NCI-H1694 (cell line): ENCODE measurements at regions not wholly inside any gene's neighbourhood (a gene's known extent, or its start where the extent isn't known, plus 50 kb on each side); places are given as distances from the start of the nearest gene placed in this dataset.

Experiments used
- DNase-seq: peaks from one replicate; lab custom pipeline; 2025; lab: John Stamatoyannopoulos, UW

DNA sequence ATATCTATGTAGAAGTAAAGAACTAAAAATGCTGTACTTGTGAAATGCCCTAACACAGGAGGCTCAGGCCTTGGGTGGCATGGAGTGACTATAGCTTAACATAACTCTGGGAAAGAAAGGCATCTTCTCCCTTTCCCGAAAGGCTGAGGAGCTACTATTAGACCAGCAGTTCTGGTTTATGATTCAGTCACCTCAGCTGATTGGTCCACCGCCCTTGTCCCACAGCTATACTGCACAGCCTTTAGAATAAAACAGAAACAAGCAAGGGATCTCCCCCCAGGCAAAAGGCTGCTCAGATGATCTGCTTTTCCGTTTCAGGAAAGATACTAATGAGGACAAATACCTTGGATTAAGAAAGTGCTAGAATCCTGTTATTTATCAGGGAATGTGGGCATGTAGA, 171.3 kb downstream of the SNCA start:
- no peak for DNase-seq

DNA sequence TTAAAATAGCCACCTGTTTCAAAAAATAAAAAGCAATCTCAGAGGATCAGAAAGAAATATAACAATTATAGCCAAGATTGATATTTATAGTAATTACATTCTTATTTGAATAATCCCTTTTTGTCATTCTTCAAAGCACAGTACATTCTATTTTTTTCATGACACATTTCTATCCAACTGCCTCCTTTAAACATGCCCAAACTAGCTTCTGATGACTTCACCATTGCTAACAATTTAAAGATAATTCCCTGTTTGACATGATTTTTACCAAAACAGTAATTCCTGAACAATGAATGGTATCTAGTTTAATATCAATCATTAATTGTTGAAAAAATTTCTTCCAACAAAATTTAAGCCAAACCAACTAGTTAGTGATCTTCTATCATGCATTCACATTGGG, 172.4 kb downstream of the SNCA start:
- DNase-seq = no peak

DNA sequence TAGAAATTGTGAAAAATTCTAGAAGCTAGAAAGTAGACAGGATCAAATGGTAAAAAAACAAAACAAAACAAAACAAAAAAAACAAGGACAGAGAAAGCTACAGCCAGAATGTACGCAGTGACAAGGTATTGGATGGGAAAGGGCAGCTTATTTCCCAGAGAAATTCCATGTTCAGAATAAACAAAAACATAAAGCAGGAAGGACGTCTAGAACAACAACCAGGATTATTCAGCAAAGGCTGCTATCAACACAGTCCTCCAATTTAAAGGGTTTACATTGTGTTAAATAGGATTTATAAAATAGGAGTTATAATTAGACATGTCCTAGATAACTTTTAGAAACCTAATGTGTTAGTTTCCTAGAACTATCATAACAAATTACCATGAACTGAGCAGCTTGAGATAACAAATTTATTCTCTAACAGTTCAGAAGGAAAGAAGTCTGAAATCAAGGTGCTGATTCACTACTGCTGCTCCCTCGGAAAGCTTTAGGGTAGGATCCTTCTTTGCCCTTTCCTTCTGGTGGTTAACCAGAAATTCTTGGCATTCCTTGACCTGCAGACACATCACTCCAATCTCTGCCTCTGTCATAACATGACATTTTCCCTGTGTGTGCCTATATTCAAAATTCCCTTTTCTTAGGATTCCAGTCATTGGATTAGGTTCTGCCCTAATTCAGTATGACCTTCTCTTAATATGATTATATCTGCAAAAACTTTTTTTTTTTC, 175.6 kb downstream of the SNCA start:
- DNase-seq = no peak

DNA sequence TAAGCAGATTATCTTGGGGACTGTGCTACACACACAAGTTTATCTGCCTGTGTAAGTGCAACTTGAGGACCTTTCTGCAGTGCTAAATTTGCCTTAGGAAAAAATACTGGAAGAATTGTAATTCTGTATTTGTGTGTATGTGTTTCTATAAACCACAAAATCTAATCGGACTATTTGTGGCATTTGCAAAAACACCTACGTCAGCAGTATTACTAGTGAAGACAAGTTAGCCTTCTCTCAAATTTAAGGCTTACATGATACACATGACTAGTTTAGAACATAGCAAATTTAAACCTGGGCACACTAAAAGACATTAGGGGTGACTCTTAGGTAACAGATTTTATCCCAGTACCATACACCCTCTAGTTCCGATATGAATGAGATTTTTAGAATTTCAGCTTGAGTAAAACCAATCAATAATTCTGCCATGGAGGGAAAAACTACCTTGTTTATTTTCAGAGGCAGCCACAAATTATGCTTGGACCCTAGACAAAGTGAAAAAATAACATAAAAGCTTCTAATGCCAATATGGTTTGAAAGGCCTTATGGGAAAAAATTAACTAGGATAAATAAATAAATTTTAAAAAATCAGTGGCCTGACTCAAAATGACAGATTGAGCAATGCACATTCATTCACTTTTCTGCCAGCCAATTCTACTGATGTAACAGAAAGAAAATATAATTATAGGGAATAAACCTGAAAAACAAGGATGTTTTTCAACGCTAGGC, 176.4 kb downstream of the SNCA start:
- no peak for DNase-seq

DNA sequence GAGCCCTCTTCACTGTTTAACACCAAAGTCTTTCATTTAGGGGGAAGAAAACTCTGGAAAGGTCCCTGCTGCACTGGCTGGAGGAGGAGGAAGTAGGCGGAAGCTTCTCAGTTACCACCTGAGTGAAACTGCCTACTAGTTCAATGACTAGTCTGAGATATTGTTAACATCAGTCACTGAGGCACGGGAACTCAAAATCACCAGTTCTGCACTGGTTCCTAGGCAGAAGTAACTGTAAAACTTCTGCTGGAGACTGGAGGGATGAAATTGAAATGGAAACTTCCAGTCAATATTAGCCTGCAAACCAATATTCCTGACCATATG, 178.3 kb downstream of the SNCA start:
- DNase-seq = no peak

DNA sequence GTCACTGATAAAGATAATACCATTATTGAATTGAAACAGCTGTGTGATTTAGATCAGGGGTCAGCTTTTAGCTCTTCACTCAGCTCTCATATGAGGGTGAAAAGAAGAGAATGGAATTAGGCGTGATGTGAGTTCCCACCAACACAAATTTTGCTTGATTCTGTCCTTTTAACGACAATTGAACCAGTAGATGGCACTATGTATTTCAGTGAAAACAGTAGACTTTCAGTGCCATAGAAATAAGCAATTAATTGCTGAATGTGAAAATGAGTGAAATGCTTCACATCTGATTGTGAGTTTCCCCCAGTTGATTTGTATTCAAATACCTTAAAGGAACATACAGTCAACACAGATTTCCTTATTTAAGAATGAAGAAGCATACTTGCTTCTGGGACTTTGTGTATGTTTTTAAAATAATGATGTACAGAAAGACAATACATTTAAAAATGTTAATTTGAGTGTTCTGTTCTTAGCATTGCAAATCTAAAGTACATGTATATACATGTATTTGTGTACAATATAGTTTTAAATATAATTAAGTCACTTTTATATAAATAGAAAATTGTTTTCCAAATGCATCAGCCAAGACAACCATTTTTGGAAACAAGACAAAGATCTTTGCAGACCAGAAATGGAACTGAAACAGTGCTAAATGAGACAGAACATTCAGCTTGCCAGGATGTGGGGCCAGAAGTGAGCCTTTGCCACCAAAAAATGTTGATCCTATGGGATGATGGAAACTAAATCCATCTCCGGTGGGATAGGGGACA, 178.8 kb downstream of the SNCA start:
- DNase-seq = peak; percentile 17

DNA sequence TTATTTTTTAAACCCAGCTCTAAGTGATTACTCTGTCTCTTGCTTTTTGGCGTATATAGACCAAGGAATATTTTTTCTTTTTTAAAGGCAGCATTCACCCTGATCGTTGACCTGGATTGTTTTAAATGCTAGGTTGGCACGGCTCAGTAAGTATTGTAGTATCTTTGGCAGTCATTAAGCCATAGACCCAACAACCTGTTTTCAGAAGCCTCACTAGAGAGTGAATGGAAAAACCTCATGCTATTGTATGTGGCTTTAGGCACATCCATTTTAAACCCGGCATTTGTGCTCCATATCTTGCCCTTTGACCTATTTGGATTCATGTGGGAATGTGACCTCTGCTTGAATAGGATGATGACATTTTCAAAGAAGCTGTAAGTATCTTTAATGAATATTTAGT, 183.9 kb downstream of the SNCA start:
- DNase-seq = no peak

DNA sequence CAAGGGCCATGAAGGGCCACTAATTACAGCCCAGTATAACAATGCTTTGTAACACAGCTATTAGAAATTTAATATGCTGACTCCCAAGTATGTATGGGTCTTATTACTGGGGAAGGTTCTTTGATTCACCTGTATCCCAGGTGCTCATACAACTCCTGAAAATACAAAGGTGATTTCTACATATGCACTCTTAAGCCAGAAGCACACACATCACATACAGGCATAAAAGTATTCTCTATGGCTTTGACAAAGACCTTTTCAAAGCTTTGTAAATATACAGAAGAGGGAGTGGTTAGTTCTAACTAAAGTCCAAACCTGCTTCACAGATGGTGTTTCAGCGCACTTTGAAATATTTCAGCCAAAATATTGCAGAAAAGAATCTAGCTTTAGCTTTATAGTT, 191.5 kb downstream of the SNCA start:
- DNase-seq = no peak

DNA sequence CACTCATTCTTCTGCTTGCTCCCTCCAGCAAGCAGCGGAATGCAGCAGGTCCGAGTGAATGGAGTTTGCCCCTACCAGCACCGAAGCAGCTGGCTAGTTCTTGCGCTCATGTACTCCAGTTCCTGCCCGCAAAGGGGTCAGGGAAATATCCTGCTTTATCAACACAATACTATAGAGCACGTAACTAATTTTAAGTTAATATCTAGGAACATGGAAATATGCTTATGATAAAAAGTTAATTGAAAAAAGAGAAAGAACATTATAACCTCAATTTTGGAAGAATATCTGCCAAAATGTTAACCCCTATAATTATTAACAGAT, 195.6 kb downstream of the SNCA start:
- no peak for DNase-seq

DNA sequence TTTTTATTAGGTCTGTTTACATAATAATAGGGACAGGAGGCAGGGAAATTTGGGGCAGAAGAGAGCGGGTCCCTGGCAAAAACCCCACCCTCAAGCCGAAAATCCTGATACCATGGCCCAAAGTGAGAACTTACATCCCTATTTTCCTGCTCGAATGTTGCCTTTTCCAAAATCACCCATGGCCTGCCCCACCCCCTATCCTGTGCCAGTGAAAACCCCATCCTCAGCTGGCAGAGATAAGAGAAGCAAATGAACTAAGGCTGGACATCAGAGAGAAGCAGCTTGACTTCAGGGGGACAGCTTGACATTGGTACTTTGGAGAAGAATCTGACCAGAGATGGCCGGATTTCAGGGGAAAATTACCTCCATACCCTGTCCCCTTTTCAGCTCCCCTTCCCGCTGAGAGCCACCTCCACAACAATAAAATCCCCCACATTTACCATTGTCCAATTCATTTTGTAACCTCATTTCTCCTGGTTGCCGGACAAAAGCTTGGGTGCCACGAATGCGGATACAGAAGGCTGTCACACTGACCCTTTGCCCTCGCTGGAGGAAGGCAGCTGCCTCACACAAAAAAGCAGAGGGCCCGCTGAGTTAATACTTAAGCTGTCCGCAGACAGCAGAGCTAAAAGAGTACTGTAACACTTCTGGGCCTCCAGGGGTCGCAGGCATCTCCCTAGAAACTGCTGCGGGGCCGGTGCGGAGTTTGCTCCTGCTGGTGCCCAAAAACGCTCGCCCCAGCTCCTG, 196.2 kb downstream of the SNCA start:
- no peak for DNase-seq

DNA sequence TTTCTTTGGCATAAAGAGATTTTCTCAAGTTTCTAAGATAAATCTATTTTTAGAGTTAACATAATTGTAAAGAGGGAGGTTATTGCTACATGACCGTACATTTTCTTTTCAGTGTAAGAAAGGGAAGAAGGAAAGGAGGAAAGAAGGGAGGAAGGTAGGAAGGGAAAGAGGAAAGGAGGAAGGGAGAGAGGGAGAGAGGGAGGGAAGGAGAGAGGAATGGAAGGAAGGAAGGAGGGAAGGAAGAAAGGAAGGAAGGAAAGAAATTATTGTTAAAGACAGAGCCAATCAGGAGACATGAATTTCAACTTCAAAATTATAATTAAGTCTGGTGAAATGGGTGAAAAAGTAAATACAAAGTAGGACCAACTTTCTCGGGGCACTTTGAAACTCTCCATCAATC, 197.6 kb downstream of the SNCA start:
- no peak for DNase-seq

DNA sequence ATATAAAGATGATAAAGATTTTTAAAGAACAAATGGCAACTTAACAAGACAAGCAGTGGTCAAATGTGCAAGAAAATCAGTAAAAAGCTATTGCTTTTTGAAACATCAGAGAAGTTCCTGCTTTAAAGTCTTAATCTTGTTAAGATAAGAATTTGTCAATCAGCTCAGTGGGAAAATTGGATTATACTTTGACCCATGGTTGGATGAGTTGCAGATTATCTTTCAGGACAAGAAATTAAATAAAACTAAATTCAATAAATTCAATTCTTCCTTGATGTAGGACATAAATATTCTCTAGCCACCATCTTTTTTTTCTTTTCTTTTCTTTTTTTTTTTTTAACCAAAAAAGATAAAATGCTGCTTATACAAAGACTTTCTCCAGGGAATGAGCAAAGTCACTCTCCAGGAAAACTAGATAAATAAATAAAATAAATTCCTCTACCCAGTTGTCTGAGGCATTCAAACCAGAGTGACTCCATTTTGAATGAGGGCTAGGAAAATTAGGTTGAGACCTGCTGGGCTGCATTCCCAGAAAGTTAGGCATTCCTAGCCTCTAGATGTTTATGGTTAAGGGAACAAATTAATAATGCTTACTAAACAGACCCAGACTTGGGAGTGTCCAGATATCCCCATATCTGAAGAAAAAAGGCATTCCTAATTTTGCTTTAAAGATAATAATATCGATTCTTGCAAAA, 211.2 kb downstream of the SNCA start:
- DNase-seq = no peak

DNA sequence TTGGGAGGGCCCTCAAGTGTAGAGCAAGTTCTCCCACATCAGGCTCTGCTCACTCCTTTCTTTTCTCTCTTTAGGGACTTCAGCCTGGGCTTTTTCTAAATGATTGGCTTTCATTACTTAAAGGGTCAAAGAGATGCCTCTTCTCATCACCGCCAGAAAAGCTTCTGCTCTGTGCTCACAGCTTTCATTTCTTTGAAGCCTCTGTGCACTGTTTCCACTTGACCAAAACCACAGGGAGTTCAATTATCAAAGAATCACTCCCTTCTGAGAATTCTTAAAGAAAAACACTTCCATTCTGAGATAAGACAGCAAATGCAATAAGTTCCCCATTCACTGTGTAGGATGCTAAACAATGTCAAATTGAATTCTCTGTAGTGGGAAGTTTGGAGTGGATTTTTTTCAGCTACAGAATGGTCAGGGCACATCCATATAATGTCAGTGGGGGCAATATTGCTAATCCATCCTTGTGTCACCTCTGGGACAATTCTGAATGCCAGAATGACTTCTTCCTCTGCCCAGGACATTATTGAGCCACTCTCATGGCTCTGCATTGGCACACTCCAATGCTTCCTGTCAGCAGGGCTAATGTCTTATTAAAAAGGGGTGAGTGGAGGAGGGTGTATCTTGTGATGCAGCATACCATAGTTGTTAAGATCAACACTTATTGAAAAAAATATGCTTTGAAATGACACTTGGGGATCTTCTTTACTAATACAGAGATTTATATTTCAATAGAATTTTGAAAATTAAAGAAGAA, 217.6 kb downstream of the SNCA start:
- no peak for DNase-seq

DNA sequence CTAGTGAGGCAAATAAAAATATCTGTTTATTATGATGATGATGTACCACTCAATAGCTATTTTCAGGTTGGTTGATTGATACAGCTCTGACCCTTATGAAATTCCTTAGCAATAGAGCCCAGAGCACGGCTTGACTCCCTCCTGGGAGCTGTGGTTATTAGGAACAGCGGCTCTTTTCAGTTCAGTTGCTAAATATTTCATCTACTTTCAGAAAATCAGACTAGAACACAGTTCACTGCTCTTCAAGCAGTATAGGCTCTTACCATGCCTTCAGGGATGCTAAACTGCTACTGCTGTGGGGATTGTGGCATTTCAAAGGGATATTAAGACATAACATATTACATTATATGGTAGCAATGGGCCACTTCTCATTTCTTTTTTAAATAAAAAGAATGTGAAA, 218.8 kb downstream of the SNCA start:
- DNase-seq = no peak

DNA sequence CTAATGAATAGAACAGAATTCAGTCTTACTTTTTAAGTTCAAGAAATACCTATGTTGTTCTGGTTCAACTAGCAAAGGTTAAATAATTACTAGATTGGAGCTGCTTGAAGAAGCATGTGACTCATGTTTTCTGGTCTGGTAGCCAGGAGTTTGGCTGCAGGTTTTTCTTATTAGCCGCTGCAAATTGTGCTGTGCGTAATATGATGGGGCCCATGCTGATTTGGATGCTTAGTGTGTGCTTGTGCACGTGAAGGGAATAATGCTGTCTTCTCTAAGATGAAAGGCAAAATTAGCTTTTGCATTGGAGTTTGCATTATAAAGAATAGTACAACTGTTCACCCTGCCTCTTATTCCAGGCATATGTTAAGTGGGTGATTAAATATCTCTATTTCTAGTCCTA, 219.6 kb downstream of the SNCA start:
- DNase-seq = no peak

DNA sequence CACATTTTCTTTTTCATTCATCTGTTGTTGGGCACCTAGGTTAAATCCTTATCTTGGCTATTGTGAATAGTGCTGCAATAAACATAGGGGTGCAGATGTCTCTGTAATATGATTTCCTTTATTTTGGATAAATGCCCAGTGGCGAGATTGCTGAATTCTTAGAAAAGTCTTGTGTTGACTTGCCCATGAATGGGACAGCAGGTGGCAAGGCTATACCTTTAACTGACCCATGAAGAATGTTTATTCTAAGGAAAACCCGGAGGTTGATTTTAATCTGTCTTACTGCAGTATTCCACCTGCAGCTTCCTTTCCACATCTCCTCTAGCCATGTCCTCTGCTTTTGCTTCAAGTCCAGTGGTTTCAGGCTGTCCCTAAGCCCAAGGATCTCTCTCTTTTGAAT, 220.6 kb downstream of the SNCA start:
- DNase-seq = no peak

DNA sequence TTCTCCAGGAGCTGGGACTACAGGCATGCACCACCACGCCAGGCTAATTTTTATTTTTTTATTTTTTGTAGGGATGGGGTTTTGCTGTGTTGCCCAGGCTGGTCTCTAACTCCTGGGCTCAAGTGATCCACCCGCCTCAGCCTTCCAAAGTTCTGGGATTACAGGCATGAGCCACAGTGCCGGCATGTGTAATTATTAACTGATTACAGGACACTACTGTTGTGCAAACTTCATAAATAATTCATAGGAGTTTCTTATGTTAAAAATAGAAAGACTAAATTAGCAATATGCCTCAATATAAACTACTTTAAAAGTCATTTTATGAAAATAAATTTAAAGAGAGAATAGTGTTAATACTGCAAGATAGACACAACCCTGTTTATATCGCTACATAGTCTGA, 221.9 kb downstream of the SNCA start:
- no peak for DNase-seq

DNA sequence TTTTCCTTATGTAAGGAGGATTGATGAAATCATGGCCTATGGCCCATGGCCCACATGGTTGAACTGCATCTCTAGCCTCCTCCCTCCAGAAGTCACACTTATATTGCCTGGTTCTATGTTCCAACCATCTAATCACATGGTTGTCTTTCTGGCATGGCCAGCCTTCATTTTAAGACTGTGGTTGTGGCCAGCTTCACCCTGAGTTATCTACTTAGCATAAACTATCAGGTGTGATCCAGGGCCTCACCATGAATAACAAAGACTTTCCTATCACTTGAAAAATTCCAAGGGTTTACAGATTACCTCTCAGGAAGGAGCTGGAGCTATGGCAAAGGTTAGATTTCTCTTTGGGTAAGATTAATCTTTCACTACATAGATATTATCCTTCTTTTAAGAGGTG, 222.8 kb downstream of the SNCA start:
- no peak for DNase-seq

DNA sequence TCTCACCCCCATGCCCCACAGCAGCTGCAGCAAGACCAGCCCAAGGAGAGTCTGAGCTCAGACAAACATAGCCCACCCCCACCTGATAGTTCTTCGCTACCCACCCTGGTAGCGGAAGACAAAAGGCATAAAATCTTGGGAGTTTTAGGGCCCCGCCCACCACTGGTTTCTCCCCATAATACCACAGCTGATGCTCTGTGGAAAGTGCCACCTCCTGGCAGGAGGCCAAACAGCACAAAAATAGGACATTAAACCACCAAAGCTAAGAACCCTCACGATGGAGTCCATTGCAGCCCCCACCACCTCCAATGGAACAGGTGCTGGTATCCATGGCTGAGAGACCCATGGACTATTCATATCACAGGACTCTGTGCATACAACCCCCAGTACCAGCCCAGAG, 226.7 kb downstream of the SNCA start:
- DNase-seq = no peak

DNA sequence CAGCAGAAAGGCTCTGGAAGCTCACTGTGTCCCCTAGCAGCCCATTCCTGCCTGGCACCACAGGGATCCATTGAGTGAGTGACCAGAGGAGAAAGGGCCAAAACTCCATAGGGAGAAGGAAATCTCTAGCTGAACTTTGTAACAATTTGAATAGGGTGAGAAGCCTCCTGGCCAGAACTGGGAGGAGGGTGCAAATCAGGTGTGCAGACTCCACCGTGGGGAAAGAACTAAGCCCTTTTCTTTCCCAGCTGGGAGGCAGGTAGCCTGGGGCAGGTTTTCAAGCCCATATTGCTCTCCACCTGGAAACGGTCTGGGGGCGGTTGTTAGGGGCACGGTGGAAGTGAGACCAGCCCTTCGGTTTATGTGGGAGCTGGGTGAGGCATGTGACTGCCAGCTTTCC, 227.2 kb downstream of the SNCA start:
- DNase-seq = no peak

DNA sequence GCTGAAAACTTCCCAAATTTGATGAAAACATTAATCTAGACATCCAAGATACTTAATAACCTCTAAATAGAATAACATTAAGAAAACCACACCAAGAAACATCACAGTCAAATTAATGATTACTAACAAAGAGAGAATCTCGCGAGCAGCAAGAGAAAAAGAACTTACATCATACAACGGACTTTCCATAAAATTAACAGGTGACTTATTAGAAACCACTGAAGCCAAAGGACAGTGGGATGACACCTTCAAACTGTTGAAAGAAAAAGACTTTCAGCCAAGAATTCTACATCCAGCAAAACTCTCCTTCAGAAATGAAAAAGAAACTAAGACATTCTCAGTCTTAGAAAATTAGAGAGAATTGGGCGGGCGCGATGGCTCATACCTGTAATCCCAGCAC, 232.0 kb downstream of the SNCA start:
- no peak for DNase-seq
